Kidney (tissue), 13 donors: ENCODE measurements at regions not wholly inside any gene's neighbourhood (a gene's known extent, or its start where the extent isn't known, plus 50 kb on each side); places are given as distances from the start of the nearest gene placed in this dataset.

Source experiments
- DNase-seq, 5 donors: peaks; one replicate each; pipeline ENCODE4 v3.0.0-alpha.2; 2013 to 2020
- FAIRE-seq: peaks from 2 replicates; lab custom pipeline; 2012; peaks lifted over from hg19 to GRCh38; lab: Jason Lieb, UNC
- H3K27ac ChIP-seq, 2 donors: one replicate each; pipeline ENCODE4 v1.7.0; 2013; ENCODE audit warnings: low read depth in 2 of 2, low read length in 2 of 2, inconsistent platforms in 1 of 2
- H3K27me3 ChIP-seq: one replicate; pipeline ENCODE4 v1.7.1; 2013; ENCODE audit warnings: low read length, inconsistent platforms; ENCODE audit not compliant: control insufficient read depth, insufficient read depth
- H3K36me3 ChIP-seq, 3 donors: one replicate each; pipeline versions ENCODE4 v1.7.0 to v1.7.1; 2013; ENCODE audit warnings: low read length in 3 of 3, control low read depth in 1 of 3, inconsistent platforms in 1 of 3; ENCODE audit not compliant: insufficient read depth in 3 of 3, control insufficient read depth in 2 of 3
- H3K4me1 ChIP-seq, 3 donors: one replicate each; pipeline versions ENCODE4 v1.7.0 to v1.7.1; 2013; ENCODE audit warnings: low read length in 3 of 3, inconsistent platforms in 1 of 3, low read depth in 1 of 3; ENCODE audit not compliant: control insufficient read depth in 2 of 3, insufficient read depth in 2 of 3
- H3K4me3 ChIP-seq, 3 donors: one replicate each; pipeline versions ENCODE4 v1.7.0 to v1.8.1; 2013; ENCODE audit warnings: low read length in 3 of 3, control low read depth in 1 of 3, inconsistent platforms in 1 of 3
- H3K9ac ChIP-seq, 3 donors: one replicate each; pipeline versions ENCODE4 v1.7.0 to v1.7.1; 2013; ENCODE audit warnings: low read length in 3 of 3, control low read depth in 1 of 3, inconsistent platforms in 1 of 3
- H3K9me3 ChIP-seq, 3 donors: one replicate each; pipeline versions ENCODE4 v1.7.0 to v1.7.1; 2013; ENCODE audit warnings: low read length in 3 of 3, control low read depth in 1 of 3, inconsistent platforms in 1 of 3; ENCODE audit not compliant: control insufficient read depth in 2 of 3, insufficient read depth in 1 of 3
- CTCF ChIP-seq: IDR thresholded peaks from 3 replicates; pipeline ENCODE4 v1.5.1; 2012; ENCODE audit warnings: mild to moderate bottlenecking, moderate library complexity, borderline replicate concordance; ENCODE audit not compliant: insufficient read depth; ENCODE audit errors: extremely low read depth
- intact Hi-C: fragments of 100-400 bp; cut with DNase I; formaldehyde crosslinking; loops from one replicate; pipeline ENCODE4 v1.11.1; 2022
- donor health status: control.
- donor health status: control.
- donor health status: control.
- donor health status: control.
- donor health status: control.
- donor health status: DM: yes; HTN: yes; CAD: no.
- donor health status: Normal renal cell carcinoma (clear cell type).

GRCh38 chr3:197369545-197369944 lies 71.1 kb upstream of the DLG1 start:
- Histone ChIP-seq H3K4me3 (no peak overlapping the region), H3K9ac (no peak overlapping the region), H3K9me3 (no peaks in the 10 kb centered on the region), H3K36me3 (no peaks in the 10 kb centered on the region), H3K27ac (no peak overlapping the region), H3K4me1 (peaks cover 0 to 3% (median 0%) of the 10 kb centered on the region in 3 donors), H3K27me3 (no peaks in the 10 kb centered on the region)
- TF ChIP-seq CTCF: no peak
- FAIRE-seq (no peak), DNase-seq (no peak)
- intact Hi-C loops: no loop called here

GRCh38 chr3:197368821-197369220 lies 70.4 kb upstream of the DLG1 start:
- Histone ChIP-seq H3K36me3 (no peaks in the 10 kb centered on the region), H3K9ac (no peak overlapping the region), H3K9me3 (no peaks in the 10 kb centered on the region), H3K27ac (no peak overlapping the region), H3K27me3 (no peaks in the 10 kb centered on the region), H3K4me1 (peaks cover 0 to 3% (median 0%) of the 10 kb centered on the region in 3 donors), H3K4me3 (no peak overlapping the region)
- no peak for DNase-seq
- intact Hi-C loops: no loop called here
- no peak for FAIRE-seq
- no peak for TF ChIP-seq CTCF

GRCh38 chr3:197368330-197368729 lies 69.9 kb upstream of the DLG1 start:
- TF ChIP-seq CTCF: no peak
- DNase-seq: no peak
- FAIRE-seq: no peak
- intact Hi-C loops: no loop called here
- Histone ChIP-seq H3K27ac (no peak overlapping the region), H3K27me3 (no peaks in the 10 kb centered on the region), H3K9me3 (no peaks in the 10 kb centered on the region), H3K36me3 (no peaks in the 10 kb centered on the region), H3K4me3 (no peak overlapping the region), H3K4me1 (peaks cover 0 to 3% (median 0%) of the 10 kb centered on the region in 3 donors), H3K9ac (no peak overlapping the region)
